Esophagus mucosa (tissue), 1 donor: ENCODE measurements at regions not wholly inside any gene's neighbourhood (a gene's known extent, or its start where the extent isn't known, plus 50 kb on each side); places are given as distances from the start of the nearest gene placed in this dataset.
"Not testable (repeated sequence)": the region's sequence is repeated elsewhere in the genome, so short reads cannot be mapped to it uniquely, and the experiment has no call there.

Source experiments
- ATAC-seq: fragments of 200-7000 bp; cut with Tn5 transposase; one replicate; pipeline ENCODE4 v1.9.1; 2020
- donor health status: DM: yes; HTN: yes; CAD: no.

GRCh38 chr14:88929656-88930436, 105.4 kb downstream of the TTC8 start:
- ATAC-seq: no peak

- no peak for ATAC-seq
These were observed 107.1 kb downstream of the TTC8 start for GRCh38 chr14:88931321-88932110.

GRCh38 chr14:88933191-88933590, 108.7 kb downstream of the TTC8 start:
- no peak for ATAC-seq

- ATAC-seq: no peak
These were observed 109.9 kb downstream of the TTC8 start for GRCh38 chr14:88934351-88934806.

GRCh38 chr14:88935083-88935482, 110.6 kb downstream of the TTC8 start:
- ATAC-seq: no peak

DNA sequence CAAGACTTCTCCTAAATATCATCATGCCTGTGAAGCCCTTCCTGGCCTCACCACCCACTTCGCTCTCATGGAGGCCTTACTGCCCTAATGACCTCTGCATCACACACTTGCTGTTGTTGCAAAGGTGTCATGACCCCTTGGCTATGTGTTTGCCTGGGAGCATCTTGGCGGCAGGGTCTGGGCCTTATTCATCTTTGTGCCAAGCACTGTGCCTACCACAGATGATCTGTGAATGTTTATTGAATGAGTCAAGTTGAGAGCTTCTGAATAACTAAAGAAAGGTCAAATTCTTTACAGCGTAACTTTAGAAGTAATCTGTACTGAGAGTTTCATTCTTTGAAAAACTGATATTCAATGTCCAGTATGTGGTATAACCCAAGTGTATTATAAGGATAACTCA, 113.3 kb downstream of the TTC8 start:
- ATAC-seq: no peak

DNA sequence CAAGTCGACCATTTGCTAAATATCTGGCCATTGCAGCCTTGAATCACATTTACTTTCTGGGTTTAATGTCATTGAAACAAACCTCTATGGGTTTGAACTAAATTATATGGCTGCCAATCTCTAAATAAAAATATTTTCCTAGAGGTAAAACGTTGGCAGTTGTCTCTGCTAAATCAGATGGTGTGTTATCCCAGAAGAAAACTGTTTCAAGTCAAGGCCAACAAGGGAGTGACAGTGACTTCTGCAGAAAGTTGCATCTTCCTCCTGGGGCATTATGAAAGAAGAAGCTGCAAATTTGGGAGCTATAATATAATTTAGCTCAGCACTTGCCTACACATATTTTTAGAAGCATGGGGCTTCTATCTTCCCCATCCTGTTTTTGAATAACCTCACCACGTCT, 116.2 kb downstream of the TTC8 start:
- ATAC-seq: no peak

DNA sequence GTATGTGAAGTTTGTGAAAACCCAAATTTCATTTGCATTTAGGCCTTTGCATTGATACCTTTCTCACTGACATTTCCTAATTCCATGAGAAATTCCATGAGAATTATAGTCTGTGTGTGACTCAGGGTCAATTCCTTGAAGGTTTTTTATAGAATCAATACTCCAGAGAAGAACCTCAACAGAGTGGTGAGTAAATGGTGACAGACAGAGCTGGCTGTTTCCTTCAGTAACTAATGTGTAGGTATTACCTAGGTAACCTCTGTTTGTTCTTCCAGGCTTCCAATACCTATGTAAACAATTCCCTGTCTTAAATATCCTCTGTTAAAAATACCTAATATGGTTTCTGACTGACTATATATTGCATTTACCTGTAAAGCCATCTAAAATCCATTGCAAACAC, 117.0 kb downstream of the TTC8 start:
- ATAC-seq: no peak

GRCh38 chr14:88947646-88948598, 123.5 kb downstream of the TTC8 start:
- no peak for ATAC-seq

DNA sequence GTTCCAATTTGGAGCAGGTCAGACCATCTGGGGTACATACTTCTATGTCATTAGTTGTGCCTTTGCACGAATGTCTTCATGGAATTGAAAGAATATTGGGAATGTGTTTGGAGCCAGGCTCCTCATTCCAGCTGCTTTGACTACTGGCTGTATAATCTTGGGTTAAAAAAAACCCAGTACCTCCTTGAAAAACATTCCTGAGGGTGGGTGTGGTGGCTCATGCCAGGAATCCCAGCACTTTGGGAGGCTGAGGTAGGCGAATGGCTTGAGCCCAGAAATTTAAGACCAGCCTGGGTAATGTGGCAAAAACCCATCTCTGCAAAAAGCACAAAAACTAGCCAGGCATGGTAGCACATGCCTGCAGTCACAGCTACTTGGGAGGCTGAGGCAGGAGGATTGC, 125.6 kb downstream of the TTC8 start:
- ATAC-seq: no peak

GRCh38 chr14:88951370-88951769, 126.9 kb downstream of the TTC8 start:
- ATAC-seq: no peak

DNA sequence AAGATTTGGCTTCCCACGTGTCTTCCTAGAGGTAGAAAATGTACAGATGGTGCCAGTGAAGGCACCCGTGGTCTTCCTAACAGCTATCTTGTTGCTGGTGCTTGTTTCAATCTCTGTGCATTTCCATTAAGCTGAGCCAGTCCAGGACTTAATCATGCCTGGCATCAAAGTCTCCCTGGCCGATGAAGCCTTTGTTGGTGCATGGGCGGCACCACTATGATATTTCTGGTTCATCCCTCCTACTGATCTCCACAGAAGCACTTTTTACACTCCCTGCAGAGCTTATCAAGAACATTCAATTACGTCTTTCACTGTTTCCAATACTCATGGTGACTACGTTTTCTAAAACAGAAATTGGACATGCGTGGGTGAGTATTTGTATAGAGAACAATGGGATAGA, 128.4 kb downstream of the TTC8 start:
- no peak for ATAC-seq

DNA sequence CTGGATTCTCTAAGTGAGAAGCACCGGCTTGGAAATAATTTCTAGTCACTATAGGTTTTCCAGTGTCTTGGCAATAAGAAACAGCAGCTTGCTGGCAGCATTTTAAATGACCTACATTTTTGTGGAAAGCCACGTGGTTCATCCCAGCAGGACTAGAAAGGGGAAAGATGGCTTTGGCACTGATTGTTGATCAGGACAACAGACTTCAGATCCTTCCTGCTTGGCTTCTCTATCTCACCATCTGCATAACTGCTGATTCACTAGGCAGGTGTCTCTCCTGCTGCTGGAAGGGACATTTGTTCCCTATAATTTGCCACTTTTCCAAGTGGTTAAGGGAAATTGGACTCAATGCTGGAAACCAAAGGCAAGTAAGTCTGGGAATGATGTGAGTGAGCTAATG, 131.0 kb downstream of the TTC8 start:
- ATAC-seq: no peak

- no peak for ATAC-seq
These were observed 136.0 kb downstream of the TTC8 start for GRCh38 chr14:88960496-88960895.

GRCh38 chr14:88961214-88961613, 136.8 kb downstream of the TTC8 start:
- ATAC-seq: no peak

DNA sequence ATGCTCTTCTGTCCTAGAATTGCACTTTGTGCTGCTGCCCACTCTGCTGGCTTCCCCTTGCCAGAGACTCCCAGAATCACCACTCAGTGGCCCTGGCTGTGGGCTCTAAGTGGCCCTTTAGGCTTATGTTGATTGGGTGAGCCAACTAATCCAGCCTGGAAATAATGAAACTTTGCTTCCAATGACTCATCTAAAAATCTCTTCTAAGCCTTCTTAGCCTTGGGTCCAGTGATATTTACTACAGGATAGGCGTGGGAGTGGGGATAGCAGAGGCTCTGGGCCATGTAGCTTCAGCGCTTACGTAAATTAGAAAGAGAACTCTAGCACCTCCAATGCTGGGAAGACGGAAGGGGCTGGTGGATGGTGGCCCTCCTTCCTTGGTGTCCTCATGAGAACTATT, 137.9 kb downstream of the TTC8 start:
- ATAC-seq: no peak

GRCh38 chr14:88967299-88967698, 142.8 kb downstream of the TTC8 start:
- ATAC-seq: no peak

DNA sequence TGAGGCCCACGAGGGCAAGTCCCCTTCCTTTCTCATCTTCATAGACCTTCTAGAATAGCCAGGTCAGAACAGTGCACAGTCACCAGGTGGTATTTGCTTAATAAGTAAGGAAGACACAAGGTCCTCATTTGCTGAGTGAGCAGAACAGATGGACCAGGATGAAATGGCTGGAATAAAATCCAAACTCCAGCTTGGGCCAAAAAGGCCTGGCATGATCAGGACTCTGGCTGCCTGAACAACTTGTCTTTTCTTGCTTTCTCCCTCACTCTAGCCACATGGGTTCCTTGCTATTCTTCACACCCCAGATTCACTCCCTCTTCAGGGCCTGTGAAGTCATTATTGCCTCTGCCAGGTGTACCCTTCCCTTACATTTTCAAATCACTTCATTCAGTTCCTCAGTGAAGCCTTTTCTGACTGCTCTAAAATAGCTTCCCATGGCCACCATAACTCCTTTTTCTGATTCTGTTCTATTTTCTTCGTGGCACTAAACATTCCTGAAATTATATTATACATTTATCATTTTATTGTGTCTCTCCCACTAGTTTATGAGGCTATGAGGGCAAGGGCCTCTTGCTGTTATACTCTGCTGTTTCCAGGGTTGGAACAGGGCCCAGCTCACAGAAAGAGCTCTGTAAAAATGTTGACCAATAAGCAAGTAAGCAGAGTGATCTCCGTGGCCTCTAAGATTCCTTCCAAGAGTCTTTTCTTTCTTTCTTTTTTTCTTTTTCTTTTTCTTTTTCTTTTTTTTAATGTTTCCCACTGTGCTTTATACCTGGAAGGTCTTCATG, 150.8 kb downstream of the TTC8 start:
- ATAC-seq: no peak

DNA sequence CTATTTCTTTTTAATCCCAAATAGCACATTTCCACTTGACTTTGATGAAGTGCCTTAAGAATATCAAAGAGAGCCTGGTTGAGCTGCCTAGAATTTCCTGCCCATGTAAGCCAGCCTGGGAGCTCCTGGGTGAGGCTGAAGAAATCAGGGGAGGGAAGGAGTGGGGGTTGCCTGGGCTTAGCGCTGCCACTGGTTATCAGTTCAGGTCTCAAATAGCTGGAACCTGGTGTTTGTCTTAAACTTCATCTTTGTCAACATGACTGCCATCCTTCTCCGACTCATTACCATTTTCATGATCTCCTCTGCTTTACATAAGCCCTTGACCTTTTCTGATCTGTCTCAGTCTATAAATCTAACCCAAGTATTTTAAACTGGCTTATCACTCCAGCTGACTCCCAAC, 151.5 kb downstream of the TTC8 start:
- no peak for ATAC-seq

GRCh38 chr14:88980907-88981306, 156.5 kb downstream of the TTC8 start:
- ATAC-seq: not testable (repeated sequence)

DNA sequence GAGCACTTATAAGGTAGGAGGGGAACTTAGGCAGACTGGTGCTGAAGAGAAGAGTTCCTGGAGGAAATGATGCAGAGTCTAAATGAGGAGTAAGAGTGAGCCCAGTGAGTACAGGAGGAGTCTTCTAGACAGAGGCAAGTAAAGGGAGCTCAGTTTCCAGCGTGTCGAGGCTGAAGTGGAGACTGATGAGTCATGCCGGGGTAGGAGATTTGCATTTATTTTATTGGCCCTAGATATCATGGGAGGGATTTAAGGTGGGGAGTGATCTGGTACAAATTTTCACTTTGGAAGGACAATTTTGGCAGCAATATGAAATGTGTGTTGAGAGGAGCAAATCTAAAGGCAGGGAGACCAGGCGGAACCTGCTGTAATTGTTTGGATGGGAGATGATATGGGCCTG, 157.5 kb downstream of the TTC8 start:
- ATAC-seq: no peak

GRCh38 chr14:88983755-88984154, 159.3 kb downstream of the TTC8 start:
- ATAC-seq: no peak
